HEK293 (cell line): ENCODE measurements at regions not wholly inside any gene's neighbourhood (a gene's known extent, or its start where the extent isn't known, plus 50 kb on each side); places are given as distances from the start of the nearest gene placed in this dataset.

ENCODE experiments used
- CTCF ChIA-PET: fragments of 350-600 bp; formaldehyde crosslinking; extraction: SDS; loops from one replicate; lab custom pipeline; 2021; ENCODE audit warnings: antibody characterized with exemption; lab: Yijun Ruan, JAX
- POLR2A ChIA-PET: fragments of 300-600 bp; formaldehyde crosslinking; extraction: SDS; loops from one replicate; lab custom pipeline; 2020; ENCODE audit warnings: antibody characterized with exemption, inconsistent platforms; lab: Yijun Ruan, JAX
- H3K27ac ChIP-seq: fragments of 200-500 bp; sonication (Bioruptor generic); 2 replicates; pipeline ENCODE4 v1.5.1; 2014; ENCODE audit warnings: low read depth, low read length, control low read depth, inconsistent platforms; ENCODE audit errors: extremely low read depth
- H3K36me3 ChIP-seq, 2 experiments: fragments of 200-500 bp in 1 of 2; sonication (Bioruptor generic) in 1 of 2; 1 replicate in 1 of 2; 2 replicates in 1 of 2; pipeline ENCODE4 v1.5.1; 2014 to 2017; ENCODE audit warnings: inconsistent platforms in 2 of 2, low read length in 2 of 2; ENCODE audit not compliant: control insufficient read depth in 2 of 2, insufficient read depth in 1 of 2
- H3K4me1 ChIP-seq: fragments of 200-500 bp; sonication (Bioruptor generic); 2 replicates; pipeline ENCODE4 v1.5.1; 2014; ENCODE audit warnings: mild to moderate bottlenecking, low read length, inconsistent platforms; ENCODE audit not compliant: control insufficient read depth, insufficient read depth
- H3K4me3 ChIP-seq: 2 replicates; pipeline ENCODE4 v1.5.1; 2011; ENCODE audit warnings: low read depth, mild to moderate bottlenecking, control low read depth, low read length, moderate library complexity
- H3K9me3 ChIP-seq: fragments of 200-500 bp; sonication (Bioruptor generic); 2 replicates; pipeline ENCODE4 v1.5.1; 2014; ENCODE audit warnings: low read depth, low read length, inconsistent platforms; ENCODE audit not compliant: control insufficient read depth, insufficient read depth
- GLIS2 ChIP-seq: fragments of 450-650 bp; formaldehyde crosslinking; IDR thresholded peaks from 2 replicates; pipeline ENCODE4 v1.5.1; 2016; ENCODE audit warnings: missing biosample characterization, missing genetic modification characterization
- ZBTB7A ChIP-seq: fragments of 450-650 bp; formaldehyde crosslinking; IDR thresholded peaks from 2 replicates; pipeline ENCODE4 v1.5.1; 2016; ENCODE audit warnings: low read depth, missing biosample characterization, missing genetic modification characterization
- ZBTB8A ChIP-seq: fragments of 450-650 bp; formaldehyde crosslinking; IDR thresholded peaks from 2 replicates; pipeline ENCODE4 v1.5.1; 2016; ENCODE audit warnings: missing biosample characterization, missing genetic modification characterization
- ZFP3 ChIP-seq: fragments of 450-650 bp; formaldehyde crosslinking; IDR thresholded peaks from 2 replicates; pipeline ENCODE4 v1.5.1; 2016; ENCODE audit warnings: low read depth, missing biosample characterization, missing genetic modification characterization
- ZNF24 ChIP-seq: fragments of 450-650 bp; formaldehyde crosslinking; IDR thresholded peaks from 2 replicates; pipeline ENCODE4 v1.5.1; 2016; ENCODE audit warnings: missing biosample characterization, missing genetic modification characterization
- ZNF341 ChIP-seq: fragments of 450-650 bp; formaldehyde crosslinking; IDR thresholded peaks from 2 replicates; pipeline ENCODE4; 2016; ENCODE audit warnings: low read depth, missing biosample characterization, missing genetic modification characterization
- ZNF350 ChIP-seq: fragments of 450-650 bp; formaldehyde crosslinking; IDR thresholded peaks from 2 replicates; pipeline ENCODE4 v1.5.0; 2017; ENCODE audit warnings: missing biosample characterization, mild to moderate bottlenecking, missing genetic modification characterization
- ZNF548 ChIP-seq: fragments of 450-650 bp; formaldehyde crosslinking; IDR thresholded peaks from 2 replicates; pipeline ENCODE4 v1.5.1; 2016; ENCODE audit warnings: missing biosample characterization, missing genetic modification characterization
- ZNF621 ChIP-seq: fragments of 450-650 bp; formaldehyde crosslinking; IDR thresholded peaks from 2 replicates; pipeline ENCODE4 v1.5.1; 2017; ENCODE audit warnings: missing biosample characterization, missing genetic modification characterization
- ZSCAN30 ChIP-seq: fragments of 450-650 bp; IDR thresholded peaks from 2 replicates; pipeline ENCODE4 v1.5.1; 2018; ENCODE audit warnings: missing biosample characterization, mild to moderate bottlenecking, missing genetic modification characterization, moderate library complexity
- ZXDB ChIP-seq: fragments of 450-650 bp; formaldehyde crosslinking; IDR thresholded peaks from 2 replicates; pipeline ENCODE4 v1.5.1; 2016; ENCODE audit warnings: missing biosample characterization, missing genetic modification characterization
- TF ChIP-seq, protein P1 (sequence below): fragments of 450-650 bp; formaldehyde crosslinking; IDR thresholded peaks from 2 replicates; pipeline ENCODE4 v1.5.1; 2017; ENCODE audit warnings: missing biosample characterization, missing genetic modification characterization
- TF ChIP-seq, protein P2 (sequence below): fragments of 450-650 bp; IDR thresholded peaks from 2 replicates; pipeline ENCODE4 v1.5.1; 2018; ENCODE audit warnings: missing biosample characterization, mild to moderate bottlenecking, missing genetic modification characterization
- TF ChIP-seq, protein P3 (sequence below): fragments of 450-650 bp; formaldehyde crosslinking; optimal IDR thresholded peaks from 2 replicates; pipeline ENCODE3; 2016; ENCODE audit warnings: missing biosample characterization, mild to moderate bottlenecking, missing genetic modification characterization
- TF ChIP-seq, protein P4 (sequence below): fragments of 450-650 bp; formaldehyde crosslinking; IDR thresholded peaks from 2 replicates; pipeline ENCODE4 v1.5.1; 2016; ENCODE audit warnings: missing biosample characterization, missing genetic modification characterization
- TF ChIP-seq, protein P5 (sequence below): fragments of 450-650 bp; formaldehyde crosslinking; IDR thresholded peaks from 2 replicates; pipeline ENCODE4 v1.5.1; 2016; ENCODE audit warnings: missing biosample characterization, missing genetic modification characterization
- TF ChIP-seq, protein P6 (sequence below): fragments of 450-650 bp; formaldehyde crosslinking; IDR thresholded peaks from 2 replicates; pipeline ENCODE4 v1.5.1; 2016; ENCODE audit warnings: missing biosample characterization, missing genetic modification characterization

DNA sequence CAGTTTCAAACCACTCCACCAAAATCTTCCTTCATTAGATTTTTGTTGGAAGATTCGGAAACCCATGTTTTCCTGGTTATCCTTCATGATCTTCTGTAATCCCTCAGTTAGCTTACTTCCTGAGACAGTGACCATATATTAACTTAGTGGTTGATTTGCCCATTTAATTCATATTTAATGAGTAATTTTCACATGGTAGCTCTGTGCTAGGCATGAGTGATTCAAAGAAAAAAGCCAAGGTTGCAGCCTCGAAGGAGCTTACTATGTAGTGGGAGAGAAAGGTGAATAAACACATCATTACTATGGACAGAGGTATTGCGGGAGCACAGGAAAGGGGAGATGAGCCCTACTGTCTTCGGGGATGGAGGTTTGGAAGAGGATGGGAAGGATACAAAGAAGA lies 158.5 kb downstream of the TLE1 start:
- no peak overlapping the region for H3K4me3 ChIP-seq
- no peaks in the 10 kb centered on the region for H3K36me3 ChIP-seq
- no peaks in the 10 kb centered on the region for H3K9me3 ChIP-seq
- TF ChIP-seq, protein P1, sequence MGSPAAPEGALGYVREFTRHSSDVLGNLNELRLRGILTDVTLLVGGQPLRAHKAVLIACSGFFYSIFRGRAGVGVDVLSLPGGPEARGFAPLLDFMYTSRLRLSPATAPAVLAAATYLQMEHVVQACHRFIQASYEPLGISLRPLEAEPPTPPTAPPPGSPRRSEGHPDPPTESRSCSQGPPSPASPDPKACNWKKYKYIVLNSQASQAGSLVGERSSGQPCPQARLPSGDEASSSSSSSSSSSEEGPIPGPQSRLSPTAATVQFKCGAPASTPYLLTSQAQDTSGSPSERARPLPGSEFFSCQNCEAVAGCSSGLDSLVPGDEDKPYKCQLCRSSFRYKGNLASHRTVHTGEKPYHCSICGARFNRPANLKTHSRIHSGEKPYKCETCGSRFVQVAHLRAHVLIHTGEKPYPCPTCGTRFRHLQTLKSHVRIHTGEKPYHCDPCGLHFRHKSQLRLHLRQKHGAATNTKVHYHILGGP (tag by site-specific recombination): no peak
- TF ChIP-seq ZBTB8A (no peak), ZNF24 (tag by site-specific recombination) (no peak), ZNF548 (no peak), ZNF350 (tag by site-specific recombination) (no peak), ZBTB7A (tag by site-specific recombination) (no peak), GLIS2 (no peak), ZXDB (tag by site-specific recombination) (no peak), ZNF341 (tag by site-specific recombination) (no peak), ZFP3 (no peak)
- TF ChIP-seq, protein P2, sequence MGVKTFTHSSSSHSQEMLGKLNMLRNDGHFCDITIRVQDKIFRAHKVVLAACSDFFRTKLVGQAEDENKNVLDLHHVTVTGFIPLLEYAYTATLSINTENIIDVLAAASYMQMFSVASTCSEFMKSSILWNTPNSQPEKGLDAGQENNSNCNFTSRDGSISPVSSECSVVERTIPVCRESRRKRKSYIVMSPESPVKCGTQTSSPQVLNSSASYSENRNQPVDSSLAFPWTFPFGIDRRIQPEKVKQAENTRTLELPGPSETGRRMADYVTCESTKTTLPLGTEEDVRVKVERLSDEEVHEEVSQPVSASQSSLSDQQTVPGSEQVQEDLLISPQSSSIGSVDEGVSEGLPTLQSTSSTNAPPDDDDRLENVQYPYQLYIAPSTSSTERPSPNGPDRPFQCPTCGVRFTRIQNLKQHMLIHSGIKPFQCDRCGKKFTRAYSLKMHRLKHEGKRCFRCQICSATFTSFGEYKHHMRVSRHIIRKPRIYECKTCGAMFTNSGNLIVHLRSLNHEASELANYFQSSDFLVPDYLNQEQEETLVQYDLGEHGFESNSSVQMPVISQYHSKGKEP (tag by site-specific recombination): no peak
- TF ChIP-seq, protein P3, sequence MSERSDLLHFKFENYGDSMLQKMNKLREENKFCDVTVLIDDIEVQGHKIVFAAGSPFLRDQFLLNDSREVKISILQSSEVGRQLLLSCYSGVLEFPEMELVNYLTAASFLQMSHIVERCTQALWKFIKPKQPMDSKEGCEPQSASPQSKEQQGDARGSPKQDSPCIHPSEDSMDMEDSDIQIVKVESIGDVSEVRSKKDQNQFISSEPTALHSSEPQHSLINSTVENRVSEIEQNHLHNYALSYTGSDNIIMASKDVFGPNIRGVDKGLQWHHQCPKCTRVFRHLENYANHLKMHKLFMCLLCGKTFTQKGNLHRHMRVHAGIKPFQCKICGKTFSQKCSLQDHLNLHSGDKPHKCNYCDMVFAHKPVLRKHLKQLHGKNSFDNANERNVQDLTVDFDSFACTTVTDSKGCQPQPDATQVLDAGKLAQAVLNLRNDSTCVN (tag by site-specific recombination): no peak
- TF ChIP-seq, protein P4, sequence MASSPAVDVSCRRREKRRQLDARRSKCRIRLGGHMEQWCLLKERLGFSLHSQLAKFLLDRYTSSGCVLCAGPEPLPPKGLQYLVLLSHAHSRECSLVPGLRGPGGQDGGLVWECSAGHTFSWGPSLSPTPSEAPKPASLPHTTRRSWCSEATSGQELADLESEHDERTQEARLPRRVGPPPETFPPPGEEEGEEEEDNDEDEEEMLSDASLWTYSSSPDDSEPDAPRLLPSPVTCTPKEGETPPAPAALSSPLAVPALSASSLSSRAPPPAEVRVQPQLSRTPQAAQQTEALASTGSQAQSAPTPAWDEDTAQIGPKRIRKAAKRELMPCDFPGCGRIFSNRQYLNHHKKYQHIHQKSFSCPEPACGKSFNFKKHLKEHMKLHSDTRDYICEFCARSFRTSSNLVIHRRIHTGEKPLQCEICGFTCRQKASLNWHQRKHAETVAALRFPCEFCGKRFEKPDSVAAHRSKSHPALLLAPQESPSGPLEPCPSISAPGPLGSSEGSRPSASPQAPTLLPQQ (tag by site-specific recombination): no peak
- H3K4me1 ChIP-seq: no peaks in the 10 kb centered on the region; the same call in 1 of the 2 replicates
- ChIA-PET POLR2A (no interaction called here), CTCF (interaction anchor here (0.7 to 2.1 kb wide), 2 partner anchors 8 to 164 kb away, joined by 3 to 15 read pairs; no protein-coding TSS in a partner anchor)
- no peak overlapping the region for H3K27ac ChIP-seq

DNA sequence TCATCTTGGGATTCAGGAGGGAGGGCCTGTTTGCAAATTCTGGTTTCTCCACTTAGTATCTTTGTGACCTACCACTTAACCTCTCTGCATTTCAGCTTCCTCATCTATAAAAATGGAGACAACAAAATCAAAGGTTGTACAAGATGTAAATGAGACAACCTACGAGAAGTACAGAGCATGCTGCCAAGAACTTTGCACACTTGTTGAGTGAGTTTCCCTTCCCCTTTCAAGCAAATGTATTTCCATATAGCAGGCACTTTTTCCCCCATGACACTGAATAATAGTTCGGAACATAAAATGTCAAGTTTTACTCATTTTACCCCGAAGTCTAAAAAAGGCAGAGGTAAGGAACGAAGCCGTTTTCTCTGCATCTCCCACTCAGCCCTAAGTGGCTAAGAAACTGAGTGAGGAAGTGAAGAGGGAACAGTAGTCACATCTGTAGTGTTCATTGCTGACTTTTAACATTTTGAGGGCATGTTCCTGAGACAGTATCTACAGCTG lies 159.0 kb downstream of the TLE1 start:
- no peak overlapping the region for H3K27ac ChIP-seq
- no peak overlapping the region for H3K4me3 ChIP-seq
- TF ChIP-seq, protein P5, sequence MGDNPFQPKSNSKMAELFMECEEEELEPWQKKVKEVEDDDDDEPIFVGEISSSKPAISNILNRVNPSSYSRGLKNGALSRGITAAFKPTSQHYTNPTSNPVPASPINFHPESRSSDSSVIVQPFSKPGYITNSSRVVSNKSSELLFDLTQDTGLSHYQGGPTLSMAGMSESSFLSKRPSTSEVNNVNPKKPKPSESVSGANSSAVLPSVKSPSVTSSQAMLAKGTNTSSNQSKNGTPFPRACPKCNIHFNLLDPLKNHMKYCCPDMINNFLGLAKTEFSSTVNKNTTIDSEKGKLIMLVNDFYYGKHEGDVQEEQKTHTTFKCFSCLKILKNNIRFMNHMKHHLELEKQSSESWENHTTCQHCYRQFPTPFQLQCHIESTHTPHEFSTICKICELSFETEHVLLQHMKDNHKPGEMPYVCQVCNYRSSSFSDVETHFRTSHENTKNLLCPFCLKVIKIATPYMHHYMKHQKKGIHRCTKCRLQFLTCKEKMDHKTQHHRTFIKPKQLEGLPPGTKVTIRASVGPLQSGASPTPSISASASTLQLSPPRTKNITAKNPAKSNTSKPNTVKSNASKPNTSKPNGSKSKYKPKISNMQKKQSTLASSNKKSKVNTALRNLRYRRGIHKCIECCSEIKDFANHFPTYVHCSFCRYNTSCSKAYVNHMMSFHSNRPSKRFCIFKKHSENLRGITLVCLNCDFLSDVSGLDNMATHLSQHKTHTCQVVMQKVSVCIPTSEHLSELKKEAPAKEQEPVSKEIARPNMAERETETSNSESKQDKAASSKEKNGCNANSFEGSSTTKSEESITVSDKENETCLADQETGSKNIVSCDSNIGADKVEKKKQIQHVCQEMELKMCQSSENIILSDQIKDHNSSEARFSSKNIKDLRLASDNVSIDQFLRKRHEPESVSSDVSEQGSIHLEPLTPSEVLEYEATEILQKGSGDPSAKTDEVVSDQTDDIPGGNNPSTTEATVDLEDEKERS (tag by site-specific recombination): no peak
- TF ChIP-seq, protein P6, sequence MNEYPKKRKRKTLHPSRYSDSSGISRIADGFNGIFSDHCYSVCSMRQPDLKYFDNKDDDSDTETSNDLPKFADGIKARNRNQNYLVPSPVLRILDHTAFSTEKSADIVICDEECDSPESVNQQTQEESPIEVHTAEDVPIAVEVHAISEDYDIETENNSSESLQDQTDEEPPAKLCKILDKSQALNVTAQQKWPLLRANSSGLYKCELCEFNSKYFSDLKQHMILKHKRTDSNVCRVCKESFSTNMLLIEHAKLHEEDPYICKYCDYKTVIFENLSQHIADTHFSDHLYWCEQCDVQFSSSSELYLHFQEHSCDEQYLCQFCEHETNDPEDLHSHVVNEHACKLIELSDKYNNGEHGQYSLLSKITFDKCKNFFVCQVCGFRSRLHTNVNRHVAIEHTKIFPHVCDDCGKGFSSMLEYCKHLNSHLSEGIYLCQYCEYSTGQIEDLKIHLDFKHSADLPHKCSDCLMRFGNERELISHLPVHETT (tag by site-specific recombination): no peak
- no peak for TF ChIP-seq ZSCAN30 (tag by site-specific recombination)
- no peak for TF ChIP-seq ZNF621
- POLR2A ChIA-PET: no interaction called here
- H3K4me1 ChIP-seq: no peaks in the 10 kb centered on the region; the same call in 1 of the 2 replicates
- no peaks in the 10 kb centered on the region for H3K9me3 ChIP-seq
- no peaks in the 10 kb centered on the region for H3K36me3 ChIP-seq
- CTCF ChIA-PET: interaction anchor here (0.7 to 2.1 kb wide), 2 partner anchors 7 to 164 kb away, joined by 3 to 15 read pairs; no protein-coding TSS in a partner anchor
